Activated B cell treated with CpG ODN at 0.5 μM for 24 hours (primary cell): ENCODE measurements at regions not wholly inside any gene's neighbourhood (a gene's known extent, or its start where the extent isn't known, plus 50 kb on each side); places are given as distances from the start of the nearest gene placed in this dataset.
"Not testable (repeated sequence)": the region's sequence is repeated elsewhere in the genome, so short reads cannot be mapped to it uniquely, and the experiment has no call there.

Experiments used
- ATAC-seq: fragments of 200-7000 bp; cut with Tn5 transposase; one replicate; pipeline ENCODE4 v1.10.0; 2021; ENCODE audit warnings: low read depth, mild to moderate bottlenecking, moderate library complexity
- CTCF ChIA-PET: fragments of 350-600 bp; sonication (Branson Sonifier 250); formaldehyde crosslinking; loops from one replicate; lab custom pipeline; 2021; ENCODE audit warnings: antibody characterized with exemption; lab: Charles Lee
- POLR2A ChIA-PET: fragments of 350-600 bp; sonication (Branson Sonifier 250); formaldehyde crosslinking; loops from one replicate; lab custom pipeline; 2021; ENCODE audit warnings: antibody characterized with exemption; lab: Charles Lee
- DNase-seq: peaks from one replicate; pipeline ENCODE4 v3.0.0; 2022
- H3K27ac Mint-ChIP-seq: one replicate; pipeline ENCODE4 v1.8.0; 2020; ENCODE audit warnings: mixed read lengths
- H3K27me3 Mint-ChIP-seq: one replicate; pipeline ENCODE4 v1.8.0; 2021; ENCODE audit warnings: mixed read lengths
- H3K36me3 Mint-ChIP-seq: one replicate; pipeline ENCODE4 v1.8.0; 2021; ENCODE audit warnings: low read depth, mixed read lengths
- H3K4me1 Mint-ChIP-seq: one replicate; pipeline ENCODE4 v1.8.0; 2021; ENCODE audit warnings: mixed read lengths
- H3K4me3 Mint-ChIP-seq: one replicate; pipeline ENCODE4 v1.8.0; 2020; ENCODE audit warnings: mild to moderate bottlenecking, mixed read lengths
- H3K9me3 Mint-ChIP-seq: one replicate; pipeline ENCODE4 v1.8.0; 2020; ENCODE audit warnings: mixed read lengths
- CTCF ChIP-seq: fragments of 200-600 bp; IDR thresholded peaks from one replicate; pipeline ENCODE4 v1.8.0; 2022; ENCODE audit warnings: antibody characterized with exemption, mild to moderate bottlenecking
- intact Hi-C: fragments of 100-400 bp; cut with micrococcal nuclease; formaldehyde crosslinking; loops from one replicate; pipeline ENCODE4 v1.15.1; 2024

- Mint-ChIP-seq H3K4me1 (no peaks in the 10 kb centered on the region), H3K27ac (no peak overlapping the region), H3K36me3 (no peaks in the 10 kb centered on the region), H3K27me3 (no peaks in the 10 kb centered on the region), H3K4me3 (no peak overlapping the region), H3K9me3 (peaks cover 6% of the 10 kb centered on the region)
- ATAC-seq (no peak), DNase-seq (no peak)
- intact Hi-C loops, result no loop called here
- ChIA-PET POLR2A (no interaction called here), CTCF (no interaction called here)
- no peak for TF ChIP-seq CTCF
Measured at GRCh38 chr11:97570636-97571035, 1180.8 kb downstream of the JRKL start.

- intact Hi-C loops, POLR2A ChIA-PET, ATAC-seq, H3K9me3 Mint-ChIP-seq, CTCF ChIA-PET, H3K4me1 Mint-ChIP-seq, DNase-seq, H3K27me3 Mint-ChIP-seq, H3K27ac Mint-ChIP-seq, H3K4me3 Mint-ChIP-seq, H3K36me3 Mint-ChIP-seq: not testable (repeated sequence)
Measured at GRCh38 chr11:97573771-97574170, 1184.0 kb downstream of the JRKL start.

- ATAC-seq (no peak), DNase-seq (no peak)
- no peaks in the 10 kb centered on the region for H3K27me3 Mint-ChIP-seq
- ChIA-PET POLR2A (no interaction called here), CTCF (no interaction called here)
- intact Hi-C loops, result no loop called here
- H3K9me3 Mint-ChIP-seq, result peaks cover 4% of the 10 kb centered on the region
- H3K4me1 Mint-ChIP-seq, result no peaks in the 10 kb centered on the region
- H3K4me3 Mint-ChIP-seq, result no peak overlapping the region
- TF ChIP-seq CTCF, result no peak
- H3K27ac Mint-ChIP-seq, result no peak overlapping the region
- no peaks in the 10 kb centered on the region for H3K36me3 Mint-ChIP-seq
Measured at GRCh38 chr11:97574976-97575665, 1185.3 kb downstream of the JRKL start.

- no peaks in the 10 kb centered on the region for H3K27me3 Mint-ChIP-seq
- peaks cover 8% of the 10 kb centered on the region for H3K9me3 Mint-ChIP-seq
- no peaks in the 10 kb centered on the region for H3K4me1 Mint-ChIP-seq
- no peak overlapping the region for H3K4me3 Mint-ChIP-seq
- TF ChIP-seq CTCF, result no peak
- H3K27ac Mint-ChIP-seq, result no peak overlapping the region
- CTCF ChIA-PET, result no interaction called here
- ATAC-seq (no peak), DNase-seq (no peak)
- intact Hi-C loops, result no loop called here
- no peaks in the 10 kb centered on the region for H3K36me3 Mint-ChIP-seq
- POLR2A ChIA-PET, result no interaction called here
Measured at GRCh38 chr11:97607291-97608000, 1217.6 kb downstream of the JRKL start.

- Mint-ChIP-seq H3K4me3 (no peak overlapping the region), H3K4me1 (no peaks in the 10 kb centered on the region), H3K27ac (no peak overlapping the region), H3K27me3 (no peaks in the 10 kb centered on the region), H3K9me3 (peaks cover 6% of the 10 kb centered on the region), H3K36me3 (no peaks in the 10 kb centered on the region)
- ATAC-seq, result no peak
- TF ChIP-seq CTCF, result no peak
- ChIA-PET POLR2A (no interaction called here), CTCF (no interaction called here)
- DNase-seq, result no peak
- intact Hi-C loops, result no loop called here
Measured at GRCh38 chr11:97610000-97610399, 1220.2 kb downstream of the JRKL start.
